Endothelial cell of umbilical vein (primary cell): ENCODE measurements at regions not wholly inside any gene's neighbourhood (a gene's known extent, or its start where the extent isn't known, plus 50 kb on each side); places are given as distances from the start of the nearest gene placed in this dataset.

ENCODE experiments used
- BruUV-seq: library from RNA; stranded (reverse); fragments of 400-500 nt; replicated peaks from 2 replicates; lab custom pipeline; 2021; lab: Mats Ljungman, UMichigan
- CTCF ChIA-PET: fragments of 300-600, 350-600 bp; sonication (Branson Sonifier 250); formaldehyde crosslinking; loops from one replicate; lab custom pipeline; 2021; ENCODE audit warnings: antibody characterized with exemption, inconsistent platforms; lab: Charles Lee
- POLR2A ChIA-PET: fragments of 300-600, 350-600 bp; sonication (Branson Sonifier 250); formaldehyde crosslinking; loops from one replicate; lab custom pipeline; 2021; ENCODE audit warnings: antibody characterized with exemption, inconsistent platforms; lab: Charles Lee
- DNase-seq: peaks from one replicate; pipeline ENCODE4 v3.0.0-alpha.2; 2011; ENCODE audit warnings: low read depth, low spot score
- FAIRE-seq: peaks from 2 replicates; lab custom pipeline; 2011; peaks lifted over from hg19 to GRCh38; lab: Jason Lieb, UNC
- H2AFZ ChIP-seq: 2 replicates; pipeline ENCODE4 v1.6.0; 2012; ENCODE audit warnings: low read depth, low read length, control low read depth, inconsistent platforms
- H3K27ac ChIP-seq: 2 replicates; pipeline ENCODE4 v1.5.1; 2011; ENCODE audit warnings: low read depth, mild to moderate bottlenecking, control low read depth, low read length, moderate library complexity; ENCODE audit not compliant: insufficient read depth
- H3K27me3 ChIP-seq, 2 experiments: 2 replicates each; pipeline versions ENCODE4 v1.6.0 to v1.6.1; 2011; ENCODE audit warnings: low read length in 2 of 2, mixed read lengths in 1 of 2; ENCODE audit not compliant: control insufficient read depth in 2 of 2, insufficient read depth in 2 of 2
- H3K36me3 ChIP-seq, 2 experiments: 2 replicates in 1 of 2; 3 replicates in 1 of 2; pipeline ENCODE4 v1.5.1; 2011; ENCODE audit warnings: low read length in 2 of 2, mild to moderate bottlenecking in 1 of 2, moderate library complexity in 1 of 2; ENCODE audit not compliant: control insufficient read depth in 2 of 2, insufficient read depth in 2 of 2; ENCODE audit errors: extremely low read depth in 1 of 2
- H3K4me1 ChIP-seq: 3 replicates; pipeline ENCODE4 v1.5.1; 2011; ENCODE audit warnings: mild to moderate bottlenecking, low read length; ENCODE audit not compliant: control insufficient read depth, insufficient read depth; ENCODE audit errors: extremely low read depth
- H3K4me2 ChIP-seq: 2 replicates; pipeline ENCODE4 v1.6.1; 2011; ENCODE audit warnings: low read length, control low read depth, mixed read lengths; ENCODE audit not compliant: insufficient read depth
- H3K4me3 ChIP-seq, 3 experiments: fragments of 200-600 bp in 1 of 3; sonication (generic), shearing (Covaris generic) in 1 of 3; replicated peaks in 1 of 3; 2 replicates each; pipeline ENCODE4 v1.5.1; 2011 to 2016; ENCODE audit warnings: control low read depth in 3 of 3, low read length in 3 of 3, mild to moderate bottlenecking in 2 of 3, inconsistent platforms in 1 of 3, low read depth in 1 of 3, moderate library complexity in 1 of 3; ENCODE audit not compliant: insufficient read depth in 1 of 3
- H3K79me2 ChIP-seq: 2 replicates; pipeline ENCODE4 v1.6.0; 2012; ENCODE audit warnings: low read length, inconsistent platforms; ENCODE audit not compliant: control insufficient read depth, insufficient read depth
- H3K9ac ChIP-seq: replicated peaks from 2 replicates; pipeline ENCODE3; 2011; ENCODE audit warnings: low read length, control low read depth; ENCODE audit not compliant: insufficient read depth; ENCODE audit errors: extremely low read depth
- H3K9me1 ChIP-seq: replicated peaks from 3 replicates; pipeline ENCODE4 v1.6.0; 2011; ENCODE audit warnings: mild to moderate bottlenecking, low read length; ENCODE audit not compliant: control insufficient read depth, insufficient read depth; ENCODE audit errors: extremely low read depth
- H3K9me3 ChIP-seq: replicated peaks from 2 replicates; pipeline ENCODE4 v1.5.1; 2012; ENCODE audit warnings: low read length, inconsistent platforms; ENCODE audit not compliant: control insufficient read depth, insufficient read depth
- H4K20me1 ChIP-seq: replicated peaks from 2 replicates; pipeline ENCODE3; 2011; ENCODE audit warnings: mild to moderate bottlenecking, low read length; ENCODE audit not compliant: control insufficient read depth, insufficient read depth; ENCODE audit errors: extremely low read depth
- EZH2 ChIP-seq: IDR thresholded peaks from 2 replicates; pipeline ENCODE4 v1.6.1; 2012; ENCODE audit warnings: borderline replicate concordance, low read depth, mild to moderate bottlenecking, moderate library complexity, low read length, inconsistent platforms; ENCODE audit not compliant: severe bottlenecking
- FOS ChIP-seq: IDR thresholded peaks from 2 replicates; pipeline ENCODE4 v1.6.1; 2011; ENCODE audit warnings: mild to moderate bottlenecking, low read length, moderate library complexity, borderline replicate concordance; ENCODE audit not compliant: insufficient read depth
- GATA2 ChIP-seq: IDR thresholded peaks from 2 replicates; pipeline ENCODE4 v1.7.0; 2011; ENCODE audit warnings: low read depth, mild to moderate bottlenecking, moderate library complexity, mixed read lengths, low read length; ENCODE audit not compliant: insufficient read length, insufficient read depth
- JUN ChIP-seq: IDR thresholded peaks from 2 replicates; pipeline ENCODE4 v1.6.1; 2011; ENCODE audit warnings: borderline replicate concordance, low read depth; ENCODE audit not compliant: insufficient read length, insufficient read depth
- MYC ChIP-seq: IDR thresholded peaks from one replicate; pipeline ENCODE4 v1.6.1; 2011; ENCODE audit warnings: mild to moderate bottlenecking, low read depth, low read length
- POLR2A ChIP-seq: IDR thresholded peaks from 2 replicates; pipeline ENCODE4 v1.6.1; 2012; ENCODE audit warnings: low read depth, mild to moderate bottlenecking, control low read depth, low read length
- POLR2AphosphoS5 ChIP-seq: IDR thresholded peaks from 2 replicates; pipeline ENCODE4 v1.6.1; 2012; ENCODE audit warnings: low read depth, mild to moderate bottlenecking, control low read depth, low read length, moderate library complexity; ENCODE audit not compliant: insufficient read depth
- dilution Hi-C: fragments of 300-500 bp; cut with MboI; formaldehyde crosslinking; loops from one replicate; pipeline ENCODE4 v1.15.0; 2019; ENCODE audit warnings: low sequenced_read_pairs; ENCODE audit not compliant: extremely low pct_ligation_motif_present
- intact Hi-C: fragments of 100-400 bp; cut with micrococcal nuclease; formaldehyde crosslinking; loops from one replicate; pipeline ENCODE4 v1.10.0; 2022
- TF ChIP-seq, protein P1 (sequence below), 2 donors: IDR thresholded peaks; 1 replicate in 1 of 2; 2 replicates in 1 of 2; pipeline ENCODE4 v1.5.1; 2011; ENCODE audit warnings: low read length in 2 of 2, mild to moderate bottlenecking in 2 of 2, moderate library complexity in 2 of 2, control low read depth in 1 of 2, inconsistent platforms in 1 of 2, low read depth in 1 of 2; ENCODE audit not compliant: insufficient read depth in 1 of 2; ENCODE audit errors: extremely low read depth in 1 of 2
- TF ChIP-seq, protein P2 (sequence below): IDR thresholded peaks from 2 replicates; pipeline ENCODE4 v1.6.1; 2011; ENCODE audit not compliant: insufficient read depth, insufficient read length

DNA sequence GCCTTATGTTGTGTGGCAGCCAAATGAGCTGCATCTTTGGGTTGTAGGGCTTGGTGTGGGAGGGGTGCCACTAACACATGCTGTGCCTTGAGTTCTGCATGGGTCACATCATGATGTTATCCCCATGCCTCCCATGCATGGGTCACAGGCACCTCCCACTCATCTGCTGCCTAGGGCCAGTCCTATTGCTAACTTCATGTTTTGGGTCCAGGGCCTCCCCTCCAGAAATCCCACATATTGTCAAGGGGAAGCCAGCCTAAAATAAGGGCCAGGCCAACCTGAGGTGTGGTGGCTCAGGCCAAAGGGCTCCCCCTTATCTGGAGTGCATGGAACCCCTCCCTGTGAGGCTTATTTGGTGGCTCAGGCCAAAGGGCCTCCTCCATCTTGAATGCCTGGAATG, 299.0 kb downstream of the RPS24 start:
- H4K20me1 ChIP-seq = no peaks in the 10 kb centered on the region
- no peaks in the 10 kb centered on the region for H3K27me3 ChIP-seq
- CTCF ChIA-PET = no interaction called here
- POLR2A ChIA-PET = no interaction called here
- H3K27ac ChIP-seq = no peak overlapping the region
- H3K9me1 ChIP-seq = no peaks in the 10 kb centered on the region
- no peaks in the 10 kb centered on the region for H3K36me3 ChIP-seq
- no peaks in the 10 kb centered on the region for H3K9me3 ChIP-seq
- H2AFZ ChIP-seq = no peak overlapping the region
- H3K4me1 ChIP-seq = peaks cover 20% of the 10 kb centered on the region
- DNase-seq (no peak), FAIRE-seq (no peak)
- H3K9ac ChIP-seq = no peak overlapping the region
- TF ChIP-seq POLR2AphosphoS5 (no peak), EZH2 (no peak), MYC (no peak), FOS (no peak), JUN (no peak), POLR2A (no peak), GATA2 (no peak)
- TF ChIP-seq, protein P1, sequence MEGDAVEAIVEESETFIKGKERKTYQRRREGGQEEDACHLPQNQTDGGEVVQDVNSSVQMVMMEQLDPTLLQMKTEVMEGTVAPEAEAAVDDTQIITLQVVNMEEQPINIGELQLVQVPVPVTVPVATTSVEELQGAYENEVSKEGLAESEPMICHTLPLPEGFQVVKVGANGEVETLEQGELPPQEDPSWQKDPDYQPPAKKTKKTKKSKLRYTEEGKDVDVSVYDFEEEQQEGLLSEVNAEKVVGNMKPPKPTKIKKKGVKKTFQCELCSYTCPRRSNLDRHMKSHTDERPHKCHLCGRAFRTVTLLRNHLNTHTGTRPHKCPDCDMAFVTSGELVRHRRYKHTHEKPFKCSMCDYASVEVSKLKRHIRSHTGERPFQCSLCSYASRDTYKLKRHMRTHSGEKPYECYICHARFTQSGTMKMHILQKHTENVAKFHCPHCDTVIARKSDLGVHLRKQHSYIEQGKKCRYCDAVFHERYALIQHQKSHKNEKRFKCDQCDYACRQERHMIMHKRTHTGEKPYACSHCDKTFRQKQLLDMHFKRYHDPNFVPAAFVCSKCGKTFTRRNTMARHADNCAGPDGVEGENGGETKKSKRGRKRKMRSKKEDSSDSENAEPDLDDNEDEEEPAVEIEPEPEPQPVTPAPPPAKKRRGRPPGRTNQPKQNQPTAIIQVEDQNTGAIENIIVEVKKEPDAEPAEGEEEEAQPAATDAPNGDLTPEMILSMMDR (IDR thresholded peaks at IDR 0.05; ENCODE audit: extremely low read depth in 1 of 2, insufficient read depth in 1 of 2, low read depth in 1 of 2, low read length in 2 of 2) = no peak
- TF ChIP-seq, protein P2, sequence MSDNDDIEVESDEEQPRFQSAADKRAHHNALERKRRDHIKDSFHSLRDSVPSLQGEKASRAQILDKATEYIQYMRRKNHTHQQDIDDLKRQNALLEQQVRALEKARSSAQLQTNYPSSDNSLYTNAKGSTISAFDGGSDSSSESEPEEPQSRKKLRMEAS = no peak
- no peaks in the 10 kb centered on the region for H3K79me2 ChIP-seq
- dilution Hi-C loops = no loop called here
- no peak overlapping the region for H3K4me3 ChIP-seq
- H3K4me2 ChIP-seq = no peak overlapping the region
- BruUV-seq = no TSS peak
- intact Hi-C loops = no loop called here
